ENCODE measurements at regions not wholly inside any gene's neighbourhood (a gene's known extent, or its start where the extent isn't known, plus 50 kb on each side); places are given as distances from the start of the nearest gene placed in this dataset.

DNA sequence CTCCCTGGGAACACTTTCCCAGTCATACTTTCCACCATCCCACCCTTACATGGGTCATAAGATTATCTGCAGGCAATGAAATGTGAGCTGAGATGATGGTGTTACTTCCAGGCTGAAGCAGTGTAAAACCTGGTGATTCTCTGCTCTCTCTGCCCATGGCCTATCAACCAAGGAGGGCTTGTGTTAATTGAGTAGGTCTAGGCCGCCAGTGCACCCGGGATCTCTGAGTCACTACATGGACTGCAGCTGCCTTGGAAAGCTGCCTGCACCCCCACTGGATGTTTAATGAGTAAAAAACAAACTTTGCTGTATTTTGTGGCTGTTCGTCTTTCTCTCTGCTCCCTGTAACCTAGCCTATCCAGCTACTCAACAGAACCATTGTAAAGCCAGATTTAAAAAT, 451.7 kb upstream of the SMIM21 start:
- WGBS, 2 donors (ENCODE audit: low coverage in 1 of 2), result 55 to 63% methylated on average over 3 of the region's 3 CpGs
- ATAC-seq, result no peak
- Histone ChIP-seq H3K4me3 (no peak overlapping the region), H3K4me1 (peaks cover 3 to 17% (median 5%) of the 10 kb centered on the region in 3 donors), H3K27me3 (no peaks in the 10 kb centered on the region), H3K9me3 (peaks cover 0 to 10% (median 0%) of the 10 kb centered on the region in 3 donors), H3K27ac (no peak overlapping the region), H3K36me3 (no peaks in the 10 kb centered on the region)
- TF ChIP-seq EP300 (IDR thresholded peaks at IDR 0.05) (no peak), POLR2AphosphoS5 (IDR thresholded peaks at IDR 0.05) (no peak), POLR2A (IDR thresholded peaks at IDR 0.05) (no peak)
- TF ChIP-seq, protein P1, sequence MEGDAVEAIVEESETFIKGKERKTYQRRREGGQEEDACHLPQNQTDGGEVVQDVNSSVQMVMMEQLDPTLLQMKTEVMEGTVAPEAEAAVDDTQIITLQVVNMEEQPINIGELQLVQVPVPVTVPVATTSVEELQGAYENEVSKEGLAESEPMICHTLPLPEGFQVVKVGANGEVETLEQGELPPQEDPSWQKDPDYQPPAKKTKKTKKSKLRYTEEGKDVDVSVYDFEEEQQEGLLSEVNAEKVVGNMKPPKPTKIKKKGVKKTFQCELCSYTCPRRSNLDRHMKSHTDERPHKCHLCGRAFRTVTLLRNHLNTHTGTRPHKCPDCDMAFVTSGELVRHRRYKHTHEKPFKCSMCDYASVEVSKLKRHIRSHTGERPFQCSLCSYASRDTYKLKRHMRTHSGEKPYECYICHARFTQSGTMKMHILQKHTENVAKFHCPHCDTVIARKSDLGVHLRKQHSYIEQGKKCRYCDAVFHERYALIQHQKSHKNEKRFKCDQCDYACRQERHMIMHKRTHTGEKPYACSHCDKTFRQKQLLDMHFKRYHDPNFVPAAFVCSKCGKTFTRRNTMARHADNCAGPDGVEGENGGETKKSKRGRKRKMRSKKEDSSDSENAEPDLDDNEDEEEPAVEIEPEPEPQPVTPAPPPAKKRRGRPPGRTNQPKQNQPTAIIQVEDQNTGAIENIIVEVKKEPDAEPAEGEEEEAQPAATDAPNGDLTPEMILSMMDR (IDR thresholded peaks at IDR 0.05), result no peak

DNA sequence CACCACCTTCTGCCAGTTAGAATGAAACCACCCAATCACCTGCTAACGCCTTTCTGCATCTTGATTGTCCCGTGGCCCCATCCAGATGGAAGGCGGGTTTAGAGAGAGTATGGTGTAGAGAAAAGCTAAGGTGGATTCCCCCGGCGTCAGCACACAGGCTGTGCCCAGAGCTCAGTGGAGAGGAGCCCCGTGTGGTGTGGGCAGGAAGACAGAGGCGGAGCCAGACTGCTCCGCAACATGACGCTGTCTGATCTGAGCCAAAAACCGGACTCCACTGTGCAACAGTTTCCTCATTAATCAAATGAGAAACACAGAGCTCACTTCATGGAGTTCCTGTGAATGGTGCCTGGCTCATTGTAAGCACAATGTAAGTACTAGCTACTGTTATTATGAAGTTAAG, 448.1 kb upstream of the SMIM21 start:
- no peaks in the 10 kb centered on the region for H3K9me3 ChIP-seq
- TF ChIP-seq POLR2A (IDR thresholded peaks at IDR 0.05) (no peak), EP300 (IDR thresholded peaks at IDR 0.05) (no peak), POLR2AphosphoS5 (IDR thresholded peaks at IDR 0.05) (no peak)
- TF ChIP-seq, protein P1 (IDR thresholded peaks at IDR 0.05), result no peak
- WGBS, 2 donors (ENCODE audit: low coverage in 1 of 2), result 45 to 60% methylated on average over 4 of the region's 10 CpGs
- H3K4me1 ChIP-seq, result peaks cover 4 to 21% (median 5%) of the 10 kb centered on the region in 3 donors
- H3K27ac ChIP-seq, result peak overlapping the region; percentile 70 to 82 (median 74)
- no peaks in the 10 kb centered on the region for H3K27me3 ChIP-seq
- H3K4me3 ChIP-seq, result no peak overlapping the region
- no peaks in the 10 kb centered on the region for H3K36me3 ChIP-seq
- ATAC-seq, result peak; percentile 77

DNA sequence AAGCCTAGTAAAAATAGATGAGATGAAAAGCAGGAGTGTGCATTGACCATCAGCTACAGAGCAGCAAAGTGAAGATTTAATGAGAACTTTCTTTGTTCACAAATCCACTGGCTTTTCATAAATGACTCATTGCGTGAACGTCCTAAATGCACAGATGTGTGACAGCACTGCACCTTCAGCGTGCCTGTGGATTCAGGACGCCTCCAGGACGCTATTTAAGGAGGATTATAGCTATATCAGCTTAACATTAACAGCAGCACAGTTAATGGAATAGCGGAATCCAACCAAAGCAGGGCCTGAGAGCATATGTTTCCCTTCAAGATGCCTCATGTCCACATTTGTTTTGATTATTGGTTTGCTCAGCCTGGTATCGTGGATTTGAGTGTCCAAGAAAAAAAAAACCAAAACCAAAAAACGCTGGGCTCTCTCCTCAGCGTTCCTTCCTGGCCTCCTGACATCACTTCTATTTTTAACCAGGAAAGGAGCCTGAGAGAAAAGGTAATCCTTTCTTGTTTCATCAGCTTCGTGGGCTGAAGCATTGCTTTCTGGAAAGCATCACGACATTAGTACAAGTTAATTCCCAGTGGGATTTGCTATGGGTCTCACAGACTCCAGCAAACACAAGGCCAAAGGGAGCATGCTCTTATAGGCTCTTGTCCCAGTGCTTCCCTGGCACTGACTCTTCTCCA, 447.0 kb upstream of the SMIM21 start:
- no peak for ATAC-seq
- peak overlapping the region in 1 of 2 donors; percentile 25 for H3K4me3 ChIP-seq
- H3K9me3 ChIP-seq, result no peaks in the 10 kb centered on the region
- TF ChIP-seq EP300 (IDR thresholded peaks at IDR 0.05) (no peak), POLR2AphosphoS5 (IDR thresholded peaks at IDR 0.05) (peak; percentile 58)
- H3K36me3 ChIP-seq, result no peaks in the 10 kb centered on the region
- H3K27ac ChIP-seq, result peak overlapping the region; percentile 70 to 82 (median 74)
- no peaks in the 10 kb centered on the region for H3K27me3 ChIP-seq
- 2 to 20% methylated on average over 11 of the region's 11 CpGs for WGBS, 2 donors (ENCODE audit: low coverage in 1 of 2)
- peaks cover 4 to 31% (median 5%) of the 10 kb centered on the region in 3 donors for H3K4me1 ChIP-seq

- no peak overlapping the region for H3K27ac ChIP-seq
Observed at GRCh38 chr18:75871596-75871995, 444.1 kb upstream of the SMIM21 start.

DNA sequence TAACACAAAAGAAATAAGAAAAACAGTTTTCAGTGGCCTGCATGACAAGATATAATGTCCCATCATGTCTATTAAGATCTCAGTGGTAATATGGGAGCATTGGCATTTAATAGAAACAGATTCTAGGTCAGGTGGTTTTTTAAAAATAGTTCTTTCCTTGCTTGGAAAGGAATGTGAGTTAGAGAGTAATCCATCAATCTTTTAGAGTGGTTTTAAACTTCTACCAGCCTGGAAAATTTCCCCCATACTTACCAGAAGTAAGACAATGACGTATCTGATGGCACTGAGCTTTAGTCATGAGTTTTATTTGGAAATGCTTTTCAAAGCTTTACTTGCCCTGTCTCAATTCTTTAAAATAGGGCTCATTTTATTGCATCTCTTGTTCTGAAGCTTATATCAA, 441.7 kb upstream of the SMIM21 start:
- TF ChIP-seq EP300 (IDR thresholded peaks at IDR 0.05) (no peak), POLR2AphosphoS5 (IDR thresholded peaks at IDR 0.05) (peak; percentile 72)
- H3K4me3 ChIP-seq, result no peak overlapping the region
- no peaks in the 10 kb centered on the region for H3K27me3 ChIP-seq
- H3K4me1 ChIP-seq, result peaks cover 0 to 16% (median under 1%) of the 10 kb centered on the region in 3 donors
- no peaks in the 10 kb centered on the region for H3K36me3 ChIP-seq
- 32% methylated on average over 1 of the region's 1 CpG; no CpG with 5 or more reads in 1 of the 2 donors for WGBS, 2 donors (ENCODE audit: low coverage in 1 of 2)
- peak; percentile 63 for ATAC-seq
- H3K9me3 ChIP-seq, result no peaks in the 10 kb centered on the region
- peak overlapping the region; percentile 43 to 77 (median 73) for H3K27ac ChIP-seq

More at GRCh38 chr18:75871596-75871995, 444.1 kb upstream of the SMIM21 start:
- H3K4me1 ChIP-seq, result peaks cover 4 to 33% (median 5%) of the 10 kb centered on the region in 3 donors
- no peak overlapping the region for H3K4me3 ChIP-seq
- WGBS, 2 donors (ENCODE audit: low coverage in 1 of 2), result 67 to 84% methylated on average over 3 of the region's 3 CpGs
- H3K27me3 ChIP-seq, result no peaks in the 10 kb centered on the region
- TF ChIP-seq, protein P1 (IDR thresholded peaks at IDR 0.05), result no peak
- TF ChIP-seq EP300 (IDR thresholded peaks at IDR 0.05) (no peak), POLR2A (IDR thresholded peaks at IDR 0.05) (no peak), POLR2AphosphoS5 (IDR thresholded peaks at IDR 0.05) (no peak)
- no peak for ATAC-seq
- no peaks in the 10 kb centered on the region for H3K36me3 ChIP-seq
- no peaks in the 10 kb centered on the region for H3K9me3 ChIP-seq

DNA sequence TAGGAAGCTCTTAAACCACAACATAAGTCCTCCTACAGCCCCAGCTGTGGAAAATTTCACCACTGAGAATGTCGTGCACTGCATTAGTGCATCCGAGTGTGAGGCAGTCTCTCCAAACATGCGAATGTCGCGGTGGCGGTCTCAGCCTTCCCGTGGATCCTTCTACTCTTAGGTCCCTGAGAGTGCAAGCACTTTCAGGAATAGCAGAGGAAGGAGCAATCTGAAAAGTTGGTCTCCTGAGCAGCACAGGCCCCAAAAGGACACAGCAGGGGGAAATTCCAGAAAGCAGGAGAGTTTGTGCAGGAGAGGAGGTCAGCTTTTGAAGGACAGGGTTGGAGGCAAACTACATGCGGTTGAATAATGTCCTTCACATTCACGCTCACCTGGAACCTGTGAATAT, 440.5 kb upstream of the SMIM21 start:
- 91 to 95% methylated on average over 8 to 9 of the region's 9 CpGs for WGBS, 2 donors (ENCODE audit: low coverage in 1 of 2)
- TF ChIP-seq POLR2A (IDR thresholded peaks at IDR 0.05), result no peak
- TF ChIP-seq, protein P1 (IDR thresholded peaks at IDR 0.05), result no peak
- no peaks in the 10 kb centered on the region for H3K9me3 ChIP-seq
- H3K4me1 ChIP-seq, result peaks cover 0 to 12% (median 0%) of the 10 kb centered on the region in 3 donors
- H3K36me3 ChIP-seq, result no peaks in the 10 kb centered on the region
- H3K4me3 ChIP-seq, result no peak overlapping the region
- no peak for ATAC-seq
- no peaks in the 10 kb centered on the region for H3K27me3 ChIP-seq
- peak overlapping the region in 2 of 4 donors; percentile 76 to 77 for H3K27ac ChIP-seq
